ENCODE measurements at regions not wholly inside any gene's neighbourhood (a gene's known extent, or its start where the extent isn't known, plus 50 kb on each side); places are given as distances from the start of the nearest gene placed in this dataset.

- Mint-ChIP-seq H3K4me3 (no peak overlapping the region), H3K4me1 (peaks cover 5% of the 10 kb centered on the region), H3K9me3 (no peaks in the 10 kb centered on the region), H3K27ac (no peak overlapping the region), H3K27me3 (ENCODE audit: low read depth) (no peaks in the 10 kb centered on the region), H3K36me3 (no peaks in the 10 kb centered on the region)
- DNase-seq (ENCODE audit: low spot score in 2 of 2, unreplicated experiment in 2 of 2): no peak
- TF ChIP-seq CTCF (IDR thresholded peaks at IDR 0.05; ENCODE audit: unreplicated experiment): no peak
These were observed 297.2 kb upstream of the SLC14A2 start for GRCh38 chr18:45317948-45318640.

- Mint-ChIP-seq H3K27ac (no peak overlapping the region), H3K4me1 (peaks cover 17% of the 10 kb centered on the region), H3K9me3 (no peaks in the 10 kb centered on the region), H3K36me3 (no peaks in the 10 kb centered on the region), H3K27me3 (ENCODE audit: low read depth) (no peaks in the 10 kb centered on the region), H3K4me3 (no peak overlapping the region)
- no peak for DNase-seq (ENCODE audit: low spot score in 2 of 2, unreplicated experiment in 2 of 2)
- TF ChIP-seq CTCF (IDR thresholded peaks at IDR 0.05; ENCODE audit: unreplicated experiment): no peak
These were observed 294.6 kb upstream of the SLC14A2 start for GRCh38 chr18:45320724-45321123.

- Mint-ChIP-seq H3K36me3 (no peaks in the 10 kb centered on the region), H3K27me3 (ENCODE audit: low read depth) (no peaks in the 10 kb centered on the region), H3K27ac (no peak overlapping the region), H3K4me3 (no peak overlapping the region), H3K9me3 (no peaks in the 10 kb centered on the region), H3K4me1 (peaks cover 17% of the 10 kb centered on the region)
- DNase-seq (ENCODE audit: low spot score in 2 of 2, unreplicated experiment in 2 of 2): no peak
- TF ChIP-seq CTCF (IDR thresholded peaks at IDR 0.05; ENCODE audit: unreplicated experiment): no peak
These were observed 293.8 kb upstream of the SLC14A2 start for GRCh38 chr18:45321520-45321919.

- Mint-ChIP-seq H3K9me3 (no peaks in the 10 kb centered on the region), H3K4me3 (no peak overlapping the region), H3K4me1 (peaks cover 17% of the 10 kb centered on the region), H3K27me3 (ENCODE audit: low read depth) (no peaks in the 10 kb centered on the region), H3K36me3 (no peaks in the 10 kb centered on the region), H3K27ac (no peak overlapping the region)
- TF ChIP-seq CTCF (IDR thresholded peaks at IDR 0.05; ENCODE audit: unreplicated experiment): no peak
- no peak for DNase-seq (ENCODE audit: low spot score in 2 of 2, unreplicated experiment in 2 of 2)
These were observed 292.9 kb upstream of the SLC14A2 start for GRCh38 chr18:45322343-45322742.

GRCh38 chr18:45324101-45324494 is 291.2 kb upstream of the SLC14A2 start:
- no peak for DNase-seq (ENCODE audit: low spot score in 2 of 2, unreplicated experiment in 2 of 2)
- H3K9me3 Mint-ChIP-seq: no peaks in the 10 kb centered on the region
- no peaks in the 10 kb centered on the region for H3K36me3 Mint-ChIP-seq
- H3K27me3 Mint-ChIP-seq (ENCODE audit: low read depth): no peaks in the 10 kb centered on the region
- H3K27ac Mint-ChIP-seq: no peak overlapping the region
- no peak overlapping the region for H3K4me3 Mint-ChIP-seq
- TF ChIP-seq CTCF (IDR thresholded peaks at IDR 0.05; ENCODE audit: unreplicated experiment): no peak
- peaks cover 24% of the 10 kb centered on the region for H3K4me1 Mint-ChIP-seq

Data from mesothelial cell of epicardium (in vitro differentiated cells).